ENCODE measurements at regions not wholly inside any gene's neighbourhood (a gene's known extent, or its start where the extent isn't known, plus 50 kb on each side); places are given as distances from the start of the nearest gene placed in this dataset.
A peak's percentile ranks its signal among the peaks of the same experiment; 100 is the strongest.

GRCh38 chr15:39369768-39370167 is 211.1 kb upstream of the THBS1 start:
- Histone ChIP-seq H3K27ac (no peak overlapping the region), H3K9me3 (peaks cover 0 to 15% (median 4%) of the 10 kb centered on the region in 4 donors), H3K4me3 (no peak overlapping the region), H3K4me1 (no peaks in the 10 kb centered on the region), H3K27me3 (no peaks in the 10 kb centered on the region), H3K36me3 (no peaks in the 10 kb centered on the region)
- WGBS, 2 donors: 80 to 92% methylated on average over 1 of the region's 1 CpG
- DNase-seq (no peak), ATAC-seq (ENCODE audit: low FRiP score in 2 of 2) (no peak)
- no peak for TF ChIP-seq POLR2A (IDR thresholded peaks at IDR 0.05)
- TF ChIP-seq EP300 (IDR thresholded peaks at IDR 0.05): no peak
- TF ChIP-seq POLR2AphosphoS5 (IDR thresholded peaks at IDR 0.05): no peak
- TF ChIP-seq CTCF (IDR thresholded peaks at IDR 0.05): no peak

GRCh38 chr15:39376371-39376909 is 204.4 kb upstream of the THBS1 start:
- Histone ChIP-seq H3K27me3 (no peaks in the 10 kb centered on the region), H3K4me3 (no peak overlapping the region), H3K27ac (peak overlapping the region; percentile 35 to 61 (median 52)), H3K9me3 (peaks cover 0 to 6% (median 2%) of the 10 kb centered on the region in 4 donors), H3K4me1 (no peaks in the 10 kb centered on the region), H3K36me3 (no peaks in the 10 kb centered on the region)
- DNase-seq (no peak), ATAC-seq (ENCODE audit: low FRiP score in 2 of 2) (peak in 1 of 2 donors; percentile 75)
- WGBS, 2 donors: 70 to 91% methylated on average over 1 of the region's 1 CpG
- TF ChIP-seq CTCF (IDR thresholded peaks at IDR 0.05): no peak
- TF ChIP-seq POLR2A (IDR thresholded peaks at IDR 0.05): no peak
- TF ChIP-seq EP300 (IDR thresholded peaks at IDR 0.05): peak in 1 of 4 donors; percentile 29
- no peak for TF ChIP-seq POLR2AphosphoS5 (IDR thresholded peaks at IDR 0.05)

- Histone ChIP-seq H3K27ac (peak overlapping the region in 1 of 4 donors; percentile 40), H3K27me3 (no peaks in the 10 kb centered on the region), H3K36me3 (no peaks in the 10 kb centered on the region), H3K4me1 (no peaks in the 10 kb centered on the region), H3K9me3 (no peaks in the 10 kb centered on the region), H3K4me3 (no peak overlapping the region)
- WGBS, 2 donors: 46 to 70% methylated on average over 1 of the region's 1 CpG
- ATAC-seq (ENCODE audit: low FRiP score in 2 of 2) (peak in 1 of 2 donors; percentile 24), DNase-seq (no peak)
- TF ChIP-seq POLR2AphosphoS5 (IDR thresholded peaks at IDR 0.05): peak in 1 of 2 donors; percentile 31
- no peak for TF ChIP-seq POLR2A (IDR thresholded peaks at IDR 0.05)
These were observed 199.4 kb upstream of the THBS1 start for GRCh38 chr15:39381517-39381916.

- ATAC-seq (ENCODE audit: low FRiP score in 2 of 2) (peak in 1 of 2 donors; percentile 72), DNase-seq (no peak)
- TF ChIP-seq POLR2AphosphoS5 (IDR thresholded peaks at IDR 0.05) (no peak), CTCF (IDR thresholded peaks at IDR 0.05) (no peak), POLR2A (IDR thresholded peaks at IDR 0.05) (peak in 1 of 4 donors; percentile 18), EP300 (IDR thresholded peaks at IDR 0.05) (peak in 1 of 4 donors; percentile 2)
- H3K4me3 ChIP-seq: no peak overlapping the region
- peaks cover 0 to 4% (median 0%) of the 10 kb centered on the region in 4 donors for H3K4me1 ChIP-seq
- 61 to 68% methylated on average over 2 of the region's 2 CpGs for WGBS, 2 donors
- no peaks in the 10 kb centered on the region for H3K27me3 ChIP-seq
- H3K9me3 ChIP-seq: no peaks in the 10 kb centered on the region
- peak overlapping the region in 3 of 4 donors; percentile 16 to 36 (median 34) for H3K27ac ChIP-seq
- H3K36me3 ChIP-seq: no peaks in the 10 kb centered on the region
These were observed 192.8 kb upstream of the THBS1 start for GRCh38 chr15:39388118-39388517.

GRCh38 chr15:39391230-39391629 is 189.6 kb upstream of the THBS1 start:
- no peaks in the 10 kb centered on the region for H3K9me3 ChIP-seq
- no peak for TF ChIP-seq POLR2A (IDR thresholded peaks at IDR 0.05)
- TF ChIP-seq CTCF (IDR thresholded peaks at IDR 0.05): no peak
- TF ChIP-seq POLR2AphosphoS5 (IDR thresholded peaks at IDR 0.05): peak; percentile 20 to 61
- TF ChIP-seq EP300 (IDR thresholded peaks at IDR 0.05): peak in 1 of 4 donors; percentile 71
- H3K36me3 ChIP-seq: no peaks in the 10 kb centered on the region
- 77 to 82% methylated on average over 5 of the region's 5 CpGs for WGBS, 2 donors
- no peak overlapping the region for H3K27ac ChIP-seq
- H3K4me1 ChIP-seq: peaks cover 0 to 4% (median 0%) of the 10 kb centered on the region in 4 donors
- no peak for ATAC-seq (ENCODE audit: low FRiP score in 2 of 2)
- no peak overlapping the region for H3K4me3 ChIP-seq
- H3K27me3 ChIP-seq: no peaks in the 10 kb centered on the region
- peak in 1 of 2 donors; percentile 45 for DNase-seq
